Cerebellar nuclear complex (tissue), 1 donor: ENCODE measurements at regions not wholly inside any gene's neighbourhood (a gene's known extent, or its start where the extent isn't known, plus 50 kb on each side); places are given as distances from the start of the nearest gene placed in this dataset.
"Not testable (repeated sequence)": the region's sequence is repeated elsewhere in the genome, so short reads cannot be mapped to it uniquely, and the experiment has no call there.

Experiments used
- DNase-seq, 2 experiments: peaks; one replicate each; lab custom pipeline; 2025; lab: John Stamatoyannopoulos, UW

DNA sequence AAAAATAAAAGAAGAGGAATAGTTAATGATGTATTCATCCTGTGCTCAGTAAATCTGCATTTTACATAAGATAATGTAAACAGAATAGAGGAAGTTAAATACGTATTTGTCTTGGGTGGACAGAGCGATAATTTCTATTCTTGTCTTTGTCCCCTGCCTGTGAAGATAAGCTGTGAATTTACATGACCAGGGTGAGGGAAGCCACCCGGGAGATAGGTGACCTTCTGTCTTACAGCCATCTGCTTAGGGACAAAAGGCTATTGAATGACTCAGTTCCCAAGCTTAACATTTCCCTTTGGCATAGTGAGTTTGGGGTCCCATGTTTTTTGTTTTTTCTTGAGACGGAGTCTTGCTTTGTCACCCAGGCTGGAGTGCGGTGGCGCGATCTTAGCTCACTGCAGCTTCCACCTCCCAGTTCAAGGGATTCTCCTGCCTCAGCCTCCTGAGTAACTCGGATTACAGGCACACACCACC lies 88.7 kb upstream of the KCTD7 start:
- DNase-seq: no peak

DNA sequence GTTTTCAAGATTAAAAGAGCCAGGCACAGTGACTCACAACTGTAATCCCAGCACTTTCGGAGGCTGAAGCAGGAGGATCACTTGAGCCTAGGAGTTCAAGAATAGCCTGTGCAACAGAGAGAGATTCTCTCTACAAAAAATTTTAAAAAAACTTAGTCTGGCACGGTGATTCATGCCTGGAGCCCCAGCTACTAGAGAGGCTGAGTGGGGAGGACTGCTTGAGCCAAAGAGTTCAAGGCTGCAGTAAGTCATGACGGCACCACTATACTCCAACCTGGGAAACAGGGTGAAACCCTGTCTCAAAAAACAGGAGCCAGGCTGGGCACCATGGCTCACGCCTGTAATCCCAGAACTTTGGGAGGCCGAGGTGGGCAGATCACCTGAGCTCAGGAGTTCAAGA lies 86.6 kb upstream of the KCTD7 start:
- DNase-seq: no peak

GRCh38 chr7:66542528-66543269 lies 86.0 kb upstream of the KCTD7 start:
- DNase-seq: no peak

DNA sequence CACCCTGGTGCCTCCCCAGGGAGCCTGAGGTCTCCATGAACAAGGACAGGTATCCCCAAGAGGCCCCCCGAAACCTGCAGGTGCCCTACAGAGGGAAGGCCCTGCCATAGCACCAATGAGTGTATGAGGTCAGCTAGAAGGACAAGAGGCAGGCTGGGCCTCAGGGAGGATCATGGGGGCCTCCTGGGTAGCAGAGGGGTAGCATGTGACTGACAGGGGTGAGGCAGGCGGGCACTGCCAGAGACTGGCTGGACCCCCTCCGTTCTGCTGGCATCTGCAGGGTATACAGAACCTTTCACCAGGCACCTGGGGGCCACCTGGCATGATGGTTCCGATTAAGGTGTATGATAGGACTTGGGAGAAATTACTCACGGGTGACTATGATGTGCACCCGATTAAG lies 79.2 kb upstream of the KCTD7 start:
- DNase-seq: no peak

DNA sequence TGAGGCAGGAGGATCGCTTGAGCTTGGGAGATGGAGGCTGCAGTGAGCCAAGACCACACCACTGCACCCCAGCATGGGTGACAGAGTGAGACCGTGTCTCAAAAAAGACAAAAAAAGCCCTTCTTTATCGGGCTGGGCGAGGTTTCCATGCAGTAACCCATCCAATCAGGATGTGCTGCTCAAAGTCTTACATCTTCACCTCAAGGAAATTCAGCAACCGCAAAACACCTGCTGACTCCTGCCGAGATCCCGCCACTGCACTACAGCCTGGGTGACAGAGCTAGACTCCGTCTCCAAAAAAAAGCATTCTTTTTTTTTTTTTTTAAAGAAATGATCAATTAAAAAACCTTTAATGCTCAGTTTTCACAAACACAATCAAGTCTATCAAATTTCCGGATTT lies 75.7 kb upstream of the KCTD7 start:
- no peak for DNase-seq

DNA sequence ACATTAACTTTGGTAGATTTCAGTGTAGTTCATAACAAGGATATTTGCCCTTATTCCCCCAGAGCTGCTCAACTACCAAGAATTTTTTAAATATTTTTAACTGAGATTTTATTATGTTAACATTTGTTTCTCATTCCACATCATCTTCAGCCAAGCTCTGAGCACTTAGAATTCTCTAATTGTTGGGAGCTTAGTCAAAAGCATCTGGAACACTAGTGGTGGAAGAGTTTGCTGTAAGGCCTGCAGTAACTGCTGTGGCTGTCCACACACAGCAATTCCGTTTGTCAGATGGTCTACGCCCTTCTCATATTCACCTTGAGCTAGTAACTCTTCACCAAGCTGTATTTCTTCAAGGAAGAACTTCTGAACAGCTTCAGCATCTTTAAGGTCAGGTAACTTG lies 75.0 kb upstream of the KCTD7 start:
- not testable (repeated sequence) for DNase-seq

- not testable (repeated sequence) for DNase-seq
Observed at GRCh38 chr7:66554291-66554690, 74.4 kb upstream of the KCTD7 start.

DNA sequence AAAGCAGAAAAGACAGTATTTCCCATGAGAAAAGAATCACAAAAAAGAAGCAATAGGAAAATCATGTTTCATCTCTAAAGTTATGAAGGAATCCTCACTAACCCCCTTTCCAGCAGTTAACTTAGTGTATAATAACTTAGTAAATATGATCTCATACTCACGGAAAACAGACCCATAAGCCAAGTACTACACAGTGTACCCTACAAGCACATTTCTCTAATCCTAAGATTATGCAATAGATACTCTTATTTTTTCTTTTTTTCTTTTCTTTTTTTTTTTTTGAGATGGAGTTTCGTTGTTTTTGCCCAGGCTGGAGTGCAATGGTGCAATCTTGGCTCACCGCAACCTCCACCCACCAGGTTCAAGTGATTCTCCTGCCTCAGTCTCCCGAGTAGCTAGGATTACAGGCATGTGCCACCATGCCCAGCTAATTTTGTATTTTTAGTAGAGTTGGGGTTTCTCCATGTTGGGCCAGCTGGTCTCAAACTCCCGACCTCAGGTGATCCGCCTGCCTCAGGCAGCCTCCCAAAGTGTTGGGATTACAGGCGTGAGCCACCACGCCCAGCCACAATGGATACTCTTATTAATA lies 73.7 kb upstream of the KCTD7 start:
- not testable (repeated sequence) for DNase-seq

DNA sequence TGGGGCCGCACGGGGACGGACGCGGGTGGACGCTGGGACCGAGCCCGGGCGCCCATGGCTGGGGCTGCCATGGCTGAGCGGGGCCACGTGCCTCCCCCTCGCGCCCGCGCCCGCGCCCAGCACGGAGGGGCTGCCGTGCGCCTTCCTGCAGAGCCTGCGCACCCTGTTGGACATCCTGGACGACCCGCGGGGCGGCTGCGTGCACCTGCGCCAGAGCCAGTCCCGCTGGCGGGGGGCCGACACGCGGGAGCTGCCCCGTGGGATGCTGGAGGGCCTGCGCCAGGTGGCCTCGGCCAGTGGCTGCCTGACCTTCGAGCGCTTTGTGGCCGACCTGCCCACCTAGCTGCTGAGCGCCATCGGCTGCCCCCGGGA lies 72.5 kb upstream of the KCTD7 start:
- no peak for DNase-seq

GRCh38 chr7:66556549-66557213 lies 72.0 kb upstream of the KCTD7 start:
- DNase-seq: no peak

DNA sequence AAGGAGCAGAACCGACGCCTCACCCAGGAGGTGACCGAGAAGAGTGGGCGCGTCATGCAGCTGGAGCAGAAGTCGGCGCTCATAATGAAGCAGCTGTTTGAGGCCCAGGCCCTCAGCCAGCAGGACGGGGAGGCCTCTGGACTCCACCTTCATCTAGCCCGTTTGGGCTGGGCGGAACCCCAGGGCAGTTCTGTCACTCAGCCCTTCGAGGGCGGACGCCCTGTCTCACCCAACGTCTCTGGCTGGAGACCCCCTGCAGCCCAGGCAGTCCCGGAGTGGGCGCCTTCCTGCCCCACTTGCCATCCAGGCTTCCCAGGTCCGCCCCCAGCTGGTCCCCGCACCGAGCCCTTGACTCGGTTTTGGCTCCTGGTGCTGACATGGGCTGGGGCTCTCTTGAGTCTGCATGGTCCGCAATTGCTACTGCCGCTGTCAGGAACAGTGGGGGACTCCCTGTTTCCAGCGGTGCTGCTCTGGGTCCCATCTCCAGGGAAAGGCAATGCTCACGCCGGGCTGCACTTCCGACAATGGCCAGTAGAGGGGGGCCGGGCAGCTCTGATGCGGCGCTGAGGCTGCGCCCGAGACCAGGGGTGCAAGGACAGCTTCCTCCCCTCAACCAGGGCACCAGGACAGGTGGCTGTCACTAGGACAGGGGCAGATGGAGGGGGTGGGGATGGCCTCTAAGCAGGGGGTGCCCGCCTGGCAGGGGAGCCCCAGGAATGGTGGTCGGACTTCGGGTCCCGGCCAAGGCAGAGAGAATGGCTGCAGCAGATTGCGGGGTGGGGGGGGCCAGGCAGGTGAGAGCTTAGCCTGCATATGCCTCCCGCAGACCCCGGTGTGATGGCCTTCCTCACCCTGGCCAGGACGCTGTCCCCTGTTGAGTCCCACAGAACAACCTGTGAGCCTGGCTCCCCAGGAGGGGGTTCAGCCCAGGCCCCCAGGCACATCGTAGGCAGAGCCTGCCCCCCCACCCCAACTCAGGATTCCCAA lies 71.2 kb upstream of the KCTD7 start:
- DNase-seq: peak in 1 of 2 experiments; percentile 10

DNA sequence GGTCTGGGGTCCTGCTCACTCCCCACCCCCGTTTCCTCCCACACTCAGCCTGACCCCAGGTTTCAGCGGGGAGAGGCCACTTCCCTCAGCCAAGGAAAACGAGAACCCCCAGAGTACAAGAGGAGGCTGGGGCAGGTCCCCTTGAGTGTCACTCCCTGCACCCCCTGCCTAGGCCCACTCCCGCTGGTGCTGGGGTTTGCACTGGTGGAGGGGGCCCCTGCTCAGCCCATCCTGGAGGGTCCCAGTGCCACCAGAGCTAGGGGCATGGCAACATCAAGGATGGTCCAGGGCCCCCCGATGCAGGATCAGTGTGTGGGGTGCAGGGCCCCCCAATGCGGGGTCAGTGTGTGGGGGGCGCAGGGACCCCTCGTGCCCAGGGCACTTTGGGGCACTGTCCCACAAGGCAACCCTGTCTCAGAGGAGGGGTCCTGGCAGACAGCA lies 70.5 kb upstream of the KCTD7 start:
- DNase-seq: no peak

DNA sequence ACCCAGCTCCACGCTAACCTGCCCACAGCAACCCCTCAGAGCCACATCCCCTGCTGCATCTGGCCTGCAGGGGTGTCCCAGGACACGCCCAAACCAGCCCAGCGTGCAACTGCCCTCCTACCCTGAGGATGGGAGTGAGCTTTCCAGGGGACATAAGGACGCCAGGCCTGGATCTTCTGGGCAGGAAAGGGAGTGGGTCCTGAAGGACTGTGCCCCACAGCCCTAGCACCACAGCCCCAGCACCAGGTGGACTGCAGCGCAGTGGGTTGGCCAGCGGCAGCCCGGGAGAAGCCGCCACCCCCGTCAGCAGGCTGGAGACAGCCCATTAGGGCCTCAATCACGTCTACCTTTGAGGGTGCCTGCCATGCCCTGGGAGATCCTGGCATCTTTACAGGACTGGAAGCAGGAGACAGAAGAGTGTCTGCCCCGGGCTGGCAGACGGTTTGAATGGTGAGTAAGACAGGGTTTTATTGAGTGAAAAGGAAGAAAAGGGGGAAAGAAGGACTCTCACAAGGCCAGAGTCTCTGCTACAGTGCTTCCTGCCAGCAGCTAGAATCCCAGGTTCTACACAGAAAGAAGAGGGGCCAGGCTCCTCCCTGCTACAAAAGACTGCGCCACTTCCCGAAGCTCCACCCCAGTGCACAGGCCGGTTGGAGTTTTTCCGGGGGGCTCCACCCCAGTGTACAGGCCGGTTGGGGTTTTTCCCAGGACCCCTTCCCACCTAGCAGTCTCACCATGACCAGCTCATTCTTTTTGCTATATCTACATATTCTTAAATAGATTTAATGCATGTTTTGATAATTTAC lies 69.8 kb upstream of the KCTD7 start:
- no peak for DNase-seq

DNA sequence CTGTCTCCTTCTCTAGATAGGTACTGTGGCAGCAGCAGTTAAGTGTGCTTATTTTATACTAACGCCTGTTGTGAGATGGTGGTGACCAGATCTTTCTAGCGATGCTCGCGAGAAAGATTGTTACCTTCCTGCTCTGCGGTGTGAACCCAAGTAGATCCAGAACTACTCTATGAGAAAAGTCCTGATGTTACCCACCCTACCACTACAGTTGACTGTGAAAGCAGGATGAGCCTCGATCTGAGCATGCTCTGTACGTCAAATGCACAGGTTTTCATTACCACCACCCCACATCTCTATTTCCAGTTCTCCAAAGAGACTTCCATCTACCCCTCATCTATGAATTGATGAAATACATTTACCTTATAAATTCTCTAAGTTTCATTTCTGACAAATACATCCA lies 64.6 kb upstream of the KCTD7 start:
- no peak for DNase-seq

- DNase-seq: not testable (repeated sequence)
Observed at GRCh38 chr7:66570179-66570578, 58.5 kb upstream of the KCTD7 start.

DNA sequence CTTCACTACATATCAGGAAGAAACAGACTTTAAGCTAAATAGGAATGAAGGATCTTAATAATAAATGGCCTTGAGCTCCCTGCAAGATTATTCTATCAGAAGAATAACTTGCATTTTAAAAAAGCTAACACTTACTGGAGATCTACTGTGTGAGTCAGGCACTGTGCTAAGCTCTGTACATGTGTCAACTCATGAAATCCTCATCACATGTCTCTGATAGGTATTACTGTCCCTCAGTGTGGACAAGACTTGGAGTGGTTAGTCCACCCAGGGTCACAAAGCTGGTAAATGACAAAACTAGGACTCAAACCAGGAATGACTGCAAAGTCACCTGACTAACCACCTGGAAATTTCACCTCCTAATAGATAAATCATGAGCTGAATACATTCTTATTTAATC lies 57.1 kb upstream of the KCTD7 start:
- DNase-seq: no peak

GRCh38 chr7:66573782-66574495 lies 54.7 kb upstream of the KCTD7 start:
- DNase-seq: not testable (repeated sequence)

DNA sequence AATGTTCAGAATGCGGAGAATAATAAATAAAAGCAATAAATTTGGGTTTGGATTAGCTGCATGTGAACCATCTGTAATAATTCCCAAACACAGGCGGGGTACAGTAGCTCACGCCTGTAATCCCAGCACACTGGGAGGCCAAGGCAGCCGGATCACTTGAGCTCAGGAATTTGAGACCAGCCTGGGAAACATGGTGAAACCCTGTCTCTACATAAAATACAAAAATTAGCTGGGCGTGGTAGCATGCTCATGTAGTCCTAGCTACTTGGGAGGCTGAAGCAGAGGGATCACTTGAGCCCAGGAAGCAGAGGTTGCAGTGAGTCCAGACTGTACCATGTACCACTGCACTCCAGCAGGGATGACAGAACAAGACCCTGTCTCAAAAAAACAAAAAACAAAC lies 53.9 kb upstream of the KCTD7 start:
- not testable (repeated sequence) for DNase-seq

DNA sequence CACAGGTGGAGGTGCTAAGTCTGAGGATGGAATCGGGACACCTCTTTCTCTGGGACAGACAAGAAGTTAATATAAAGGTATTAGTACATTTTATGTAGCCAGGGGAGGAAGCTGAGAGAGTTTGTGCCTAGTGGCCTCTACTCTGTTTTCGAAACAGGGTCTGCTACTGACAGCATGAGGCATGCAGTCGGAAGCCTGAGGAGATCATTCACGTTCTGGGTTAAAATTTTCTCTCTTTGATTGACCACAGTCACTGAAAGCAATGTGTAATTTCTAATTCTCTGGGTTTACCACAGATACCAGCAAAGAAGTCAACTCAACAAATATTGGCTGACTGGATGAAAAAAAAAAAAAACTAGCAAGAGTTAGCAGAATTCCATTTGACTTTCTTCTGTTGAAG lies 53.3 kb upstream of the KCTD7 start:
- no peak for DNase-seq

DNA sequence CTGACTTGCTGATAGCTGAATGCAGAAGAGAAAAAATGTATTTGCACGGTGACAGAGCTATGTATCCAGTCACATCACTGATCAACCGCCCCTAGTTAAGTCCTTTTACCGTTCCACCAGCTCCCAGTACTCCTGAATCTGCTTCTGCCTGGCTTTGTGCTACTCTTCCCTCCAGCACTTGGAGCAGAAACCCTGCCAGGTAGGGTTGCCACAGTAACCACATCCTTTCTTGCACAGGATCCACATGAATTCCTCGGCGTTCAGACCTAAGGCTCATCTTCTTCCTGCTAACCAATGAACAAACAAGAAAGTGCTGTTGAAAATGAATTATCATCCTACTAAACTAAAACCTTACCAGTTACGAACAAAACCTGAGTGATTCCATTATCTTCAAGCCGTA lies 52.0 kb upstream of the KCTD7 start:
- peak in 1 of 2 experiments; percentile 14 for DNase-seq
